ENCODE measurements at regions not wholly inside any gene's neighbourhood (a gene's known extent, or its start where the extent isn't known, plus 50 kb on each side); places are given as distances from the start of the nearest gene placed in this dataset.
A peak's percentile ranks its signal among the peaks of the same experiment; 100 is the strongest.

GRCh38 chr10:62740885-62741745 is 63.4 kb upstream of the ADO start:
- TF ChIP-seq EZH2phosphoT487 (IDR thresholded peaks at IDR 0.05; ENCODE audit: low read length) (no peak), CTCF (IDR thresholded peaks at IDR 0.05; ENCODE audit: low read length) (no peak), EZH2 (optimal IDR thresholded peaks at IDR 0.05; ENCODE audit: low read depth, low read length) (no peak)
- H3K9ac ChIP-seq (ENCODE audit: low read length): no peak overlapping the region
- H3K27ac ChIP-seq (ENCODE audit: low read length): no peak overlapping the region
- no peak overlapping the region for H3K4me3 ChIP-seq (ENCODE audit: low read length)
- H4K20me1 ChIP-seq (ENCODE audit: insufficient read depth, low read length): no peaks in the 10 kb centered on the region
- no peaks in the 10 kb centered on the region for H3K79me2 ChIP-seq (ENCODE audit: low read length)
- H2AFZ ChIP-seq (ENCODE audit: low read length): no peak overlapping the region
- H3K4me2 ChIP-seq (ENCODE audit: low read depth, low read length): no peak overlapping the region
- H3F3A ChIP-seq (ENCODE audit: insufficient read depth, low read length): no peaks in the 10 kb centered on the region
- DNase-seq: no peak
- no peaks in the 10 kb centered on the region for H3K27me3 ChIP-seq (replicated peaks; ENCODE audit: insufficient read depth, low read length)
- no peaks in the 10 kb centered on the region for H3K36me3 ChIP-seq (replicated peaks; ENCODE audit: insufficient read depth, low read length)
- no peaks in the 10 kb centered on the region for H3K9me2 ChIP-seq (replicated peaks; ENCODE audit: insufficient read depth, low read length)
- H3K4me1 ChIP-seq (ENCODE audit: low read length): peaks cover 15% of the 10 kb centered on the region
- no peaks in the 10 kb centered on the region for H3K9me3 ChIP-seq (replicated peaks; ENCODE audit: insufficient read depth, low read length)

- Histone ChIP-seq H3K4me2 (ENCODE audit: low read depth, low read length) (no peak overlapping the region), H3K79me2 (ENCODE audit: low read length) (no peaks in the 10 kb centered on the region), H2AFZ (ENCODE audit: low read length) (no peak overlapping the region), H4K20me1 (ENCODE audit: insufficient read depth, low read length) (no peaks in the 10 kb centered on the region), H3K9me3 (replicated peaks; ENCODE audit: insufficient read depth, low read length) (no peaks in the 10 kb centered on the region), H3K4me3 (ENCODE audit: low read length) (no peak overlapping the region), H3F3A (ENCODE audit: insufficient read depth, low read length) (no peaks in the 10 kb centered on the region), H3K9me2 (replicated peaks; ENCODE audit: insufficient read depth, low read length) (no peaks in the 10 kb centered on the region), H3K27ac (ENCODE audit: low read length) (no peak overlapping the region), H3K27me3 (replicated peaks; ENCODE audit: insufficient read depth, low read length) (no peaks in the 10 kb centered on the region), H3K36me3 (replicated peaks; ENCODE audit: insufficient read depth, low read length) (no peaks in the 10 kb centered on the region), H3K4me1 (ENCODE audit: low read length) (peaks cover 10% of the 10 kb centered on the region; the same call in 1 of the 2 replicates), H3K9ac (ENCODE audit: low read length) (no peak overlapping the region)
- TF ChIP-seq EZH2phosphoT487 (IDR thresholded peaks at IDR 0.05; ENCODE audit: low read length): no peak
- TF ChIP-seq EZH2 (optimal IDR thresholded peaks at IDR 0.05; ENCODE audit: low read depth, low read length): no peak
- no peak for TF ChIP-seq CTCF (IDR thresholded peaks at IDR 0.05; ENCODE audit: low read length)
- no peak for DNase-seq
Measured at GRCh38 chr10:62741996-62742395, 62.5 kb upstream of the ADO start.

GRCh38 chr10:62742536-62743061 is 61.9 kb upstream of the ADO start:
- H3K36me3 ChIP-seq (replicated peaks; ENCODE audit: insufficient read depth, low read length): no peaks in the 10 kb centered on the region
- TF ChIP-seq CTCF (IDR thresholded peaks at IDR 0.05; ENCODE audit: low read length) (no peak), EZH2phosphoT487 (IDR thresholded peaks at IDR 0.05; ENCODE audit: low read length) (no peak), EZH2 (optimal IDR thresholded peaks at IDR 0.05; ENCODE audit: low read depth, low read length) (no peak)
- H4K20me1 ChIP-seq (ENCODE audit: insufficient read depth, low read length): no peaks in the 10 kb centered on the region
- no peak overlapping the region for H3K4me3 ChIP-seq (ENCODE audit: low read length)
- H2AFZ ChIP-seq (ENCODE audit: low read length): peak overlapping the region; percentile 17; the same call in 1 of the 2 replicates
- H3K9me2 ChIP-seq (replicated peaks; ENCODE audit: insufficient read depth, low read length): no peaks in the 10 kb centered on the region
- H3K27me3 ChIP-seq (replicated peaks; ENCODE audit: insufficient read depth, low read length): no peaks in the 10 kb centered on the region
- peak overlapping the region; percentile 33; the same call in 1 of the 2 replicates for H3K4me2 ChIP-seq (ENCODE audit: low read depth, low read length)
- H3K4me1 ChIP-seq (ENCODE audit: low read length): peaks cover 10% of the 10 kb centered on the region; the same call in 1 of the 2 replicates
- no peaks in the 10 kb centered on the region for H3K79me2 ChIP-seq (ENCODE audit: low read length)
- no peaks in the 10 kb centered on the region for H3F3A ChIP-seq (ENCODE audit: insufficient read depth, low read length)
- no peak overlapping the region for H3K9ac ChIP-seq (ENCODE audit: low read length)
- H3K27ac ChIP-seq (ENCODE audit: low read length): no peak overlapping the region
- DNase-seq: no peak
- no peaks in the 10 kb centered on the region for H3K9me3 ChIP-seq (replicated peaks; ENCODE audit: insufficient read depth, low read length)

All from MM.1S (cell line).